ENCODE measurements at regions not wholly inside any gene's neighbourhood (a gene's known extent, or its start where the extent isn't known, plus 50 kb on each side); places are given as distances from the start of the nearest gene placed in this dataset.

DNA sequence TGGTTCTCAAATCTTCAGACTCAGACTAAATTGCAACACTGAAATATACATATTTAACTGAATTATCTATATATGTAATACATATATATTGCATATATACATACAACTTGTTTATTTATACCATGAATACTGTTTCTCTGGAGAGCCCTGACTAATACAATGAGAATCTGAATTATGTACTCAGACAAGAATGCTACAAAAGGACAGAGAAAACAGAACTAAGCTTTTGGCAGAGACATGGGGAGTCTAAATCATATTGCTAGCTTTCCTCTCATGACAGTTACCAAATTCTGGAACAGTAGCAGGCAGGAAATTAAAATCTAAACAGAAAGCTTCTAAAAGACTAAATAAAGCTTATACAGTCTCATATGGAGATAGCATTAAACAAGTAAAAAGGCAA, 142.4 kb upstream of the KCNMB2 start:
- H3K36me3 ChIP-seq (replicated peaks; ENCODE audit: insufficient read depth, low read length): no peaks in the 10 kb centered on the region
- H2AFZ ChIP-seq (ENCODE audit: low read length): no peak overlapping the region
- no peak overlapping the region for H3K4me2 ChIP-seq (ENCODE audit: low read depth, low read length)
- no peak overlapping the region for H3K4me3 ChIP-seq (ENCODE audit: low read length)
- no peak overlapping the region for H3K9ac ChIP-seq (ENCODE audit: low read length)
- no peaks in the 10 kb centered on the region for H3K79me2 ChIP-seq (ENCODE audit: low read length)
- H3K27me3 ChIP-seq (replicated peaks; ENCODE audit: insufficient read depth, low read length): no peaks in the 10 kb centered on the region
- H4K20me1 ChIP-seq (ENCODE audit: insufficient read depth, low read length): no peaks in the 10 kb centered on the region
- no peak for DNase-seq
- TF ChIP-seq EZH2 (optimal IDR thresholded peaks at IDR 0.05; ENCODE audit: low read depth, low read length): no peak
- TF ChIP-seq EZH2phosphoT487 (IDR thresholded peaks at IDR 0.05; ENCODE audit: low read length): no peak
- TF ChIP-seq, protein P1, sequence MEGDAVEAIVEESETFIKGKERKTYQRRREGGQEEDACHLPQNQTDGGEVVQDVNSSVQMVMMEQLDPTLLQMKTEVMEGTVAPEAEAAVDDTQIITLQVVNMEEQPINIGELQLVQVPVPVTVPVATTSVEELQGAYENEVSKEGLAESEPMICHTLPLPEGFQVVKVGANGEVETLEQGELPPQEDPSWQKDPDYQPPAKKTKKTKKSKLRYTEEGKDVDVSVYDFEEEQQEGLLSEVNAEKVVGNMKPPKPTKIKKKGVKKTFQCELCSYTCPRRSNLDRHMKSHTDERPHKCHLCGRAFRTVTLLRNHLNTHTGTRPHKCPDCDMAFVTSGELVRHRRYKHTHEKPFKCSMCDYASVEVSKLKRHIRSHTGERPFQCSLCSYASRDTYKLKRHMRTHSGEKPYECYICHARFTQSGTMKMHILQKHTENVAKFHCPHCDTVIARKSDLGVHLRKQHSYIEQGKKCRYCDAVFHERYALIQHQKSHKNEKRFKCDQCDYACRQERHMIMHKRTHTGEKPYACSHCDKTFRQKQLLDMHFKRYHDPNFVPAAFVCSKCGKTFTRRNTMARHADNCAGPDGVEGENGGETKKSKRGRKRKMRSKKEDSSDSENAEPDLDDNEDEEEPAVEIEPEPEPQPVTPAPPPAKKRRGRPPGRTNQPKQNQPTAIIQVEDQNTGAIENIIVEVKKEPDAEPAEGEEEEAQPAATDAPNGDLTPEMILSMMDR (IDR thresholded peaks at IDR 0.05; ENCODE audit: low read length): no peak
- H3F3A ChIP-seq (ENCODE audit: insufficient read depth, low read length): no peaks in the 10 kb centered on the region
- H3K27ac ChIP-seq (ENCODE audit: low read length): no peak overlapping the region
- H3K4me1 ChIP-seq (ENCODE audit: low read length): no peaks in the 10 kb centered on the region
- H3K9me2 ChIP-seq (replicated peaks; ENCODE audit: insufficient read depth, low read length): no peaks in the 10 kb centered on the region
- H3K9me3 ChIP-seq (replicated peaks; ENCODE audit: insufficient read depth, low read length): no peaks in the 10 kb centered on the region

DNA sequence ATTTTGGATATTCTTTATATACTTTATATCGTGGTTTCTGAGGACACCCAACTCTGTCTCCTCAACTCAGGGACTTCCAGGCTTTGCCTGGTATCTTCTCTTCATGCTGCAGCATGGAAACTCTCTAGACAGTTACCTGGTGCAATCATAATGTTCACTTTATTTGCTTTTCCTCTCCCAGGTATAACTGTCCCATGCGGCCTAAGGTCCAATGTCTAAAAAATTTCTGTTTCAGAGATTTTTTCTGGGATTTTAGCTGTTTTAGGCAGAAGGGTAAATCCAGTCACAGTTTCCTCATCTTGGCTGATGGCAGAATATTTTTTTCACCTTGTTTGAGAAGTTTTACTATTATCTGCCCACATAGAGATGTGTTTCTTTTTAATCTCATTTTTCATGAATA, 139.9 kb upstream of the KCNMB2 start:
- Histone ChIP-seq H3K4me1 (ENCODE audit: low read length) (no peaks in the 10 kb centered on the region), H4K20me1 (ENCODE audit: insufficient read depth, low read length) (no peaks in the 10 kb centered on the region), H3K79me2 (ENCODE audit: low read length) (no peaks in the 10 kb centered on the region), H2AFZ (ENCODE audit: low read length) (no peak overlapping the region), H3K27me3 (replicated peaks; ENCODE audit: insufficient read depth, low read length) (no peaks in the 10 kb centered on the region), H3K36me3 (replicated peaks; ENCODE audit: insufficient read depth, low read length) (no peaks in the 10 kb centered on the region), H3K9me2 (replicated peaks; ENCODE audit: insufficient read depth, low read length) (no peaks in the 10 kb centered on the region), H3K27ac (ENCODE audit: low read length) (no peak overlapping the region), H3K4me2 (ENCODE audit: low read depth, low read length) (no peak overlapping the region), H3K9me3 (replicated peaks; ENCODE audit: insufficient read depth, low read length) (no peaks in the 10 kb centered on the region), H3K9ac (ENCODE audit: low read length) (no peak overlapping the region), H3K4me3 (ENCODE audit: low read length) (no peak overlapping the region), H3F3A (ENCODE audit: insufficient read depth, low read length) (no peaks in the 10 kb centered on the region)
- no peak for DNase-seq
- TF ChIP-seq EZH2phosphoT487 (IDR thresholded peaks at IDR 0.05; ENCODE audit: low read length): no peak
- TF ChIP-seq EZH2 (optimal IDR thresholded peaks at IDR 0.05; ENCODE audit: low read depth, low read length): no peak
- TF ChIP-seq, protein P1 (IDR thresholded peaks at IDR 0.05; ENCODE audit: low read length): no peak

DNA sequence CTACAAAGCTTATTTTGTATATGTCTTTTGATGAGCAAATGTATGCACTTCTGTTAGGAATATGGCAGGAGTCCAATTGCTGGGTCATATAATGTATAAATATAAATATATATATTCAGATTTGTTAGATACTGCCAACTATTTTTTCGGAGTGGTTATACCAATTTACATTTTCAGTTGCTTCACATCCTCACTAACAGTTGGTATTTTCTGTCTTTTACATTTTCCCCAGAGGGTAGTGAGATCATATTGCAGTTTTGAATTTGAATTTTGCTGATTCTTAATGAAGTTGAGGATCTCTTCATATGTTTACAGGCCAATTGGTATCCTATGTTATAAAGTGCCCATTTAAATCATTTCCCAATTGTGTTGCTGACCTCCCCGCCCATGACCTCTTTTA, 139.0 kb upstream of the KCNMB2 start:
- H3K9me3 ChIP-seq (replicated peaks; ENCODE audit: insufficient read depth, low read length): no peaks in the 10 kb centered on the region
- H3K27ac ChIP-seq (ENCODE audit: low read length): no peak overlapping the region
- DNase-seq: no peak
- H3K4me2 ChIP-seq (ENCODE audit: low read depth, low read length): no peak overlapping the region
- H3K4me1 ChIP-seq (ENCODE audit: low read length): no peaks in the 10 kb centered on the region
- no peaks in the 10 kb centered on the region for H3F3A ChIP-seq (ENCODE audit: insufficient read depth, low read length)
- no peaks in the 10 kb centered on the region for H4K20me1 ChIP-seq (ENCODE audit: insufficient read depth, low read length)
- no peak overlapping the region for H2AFZ ChIP-seq (ENCODE audit: low read length)
- TF ChIP-seq EZH2phosphoT487 (IDR thresholded peaks at IDR 0.05; ENCODE audit: low read length): no peak
- TF ChIP-seq, protein P1 (IDR thresholded peaks at IDR 0.05; ENCODE audit: low read length): no peak
- TF ChIP-seq EZH2 (optimal IDR thresholded peaks at IDR 0.05; ENCODE audit: low read depth, low read length): no peak
- H3K9me2 ChIP-seq (replicated peaks; ENCODE audit: insufficient read depth, low read length): no peaks in the 10 kb centered on the region
- H3K4me3 ChIP-seq (ENCODE audit: low read length): no peak overlapping the region
- no peaks in the 10 kb centered on the region for H3K27me3 ChIP-seq (replicated peaks; ENCODE audit: insufficient read depth, low read length)
- H3K9ac ChIP-seq (ENCODE audit: low read length): no peak overlapping the region
- H3K79me2 ChIP-seq (ENCODE audit: low read length): no peaks in the 10 kb centered on the region
- H3K36me3 ChIP-seq (replicated peaks; ENCODE audit: insufficient read depth, low read length): no peaks in the 10 kb centered on the region

Data from MM.1S (cell line).